ENCODE measurements at regions not wholly inside any gene's neighbourhood (a gene's known extent, or its start where the extent isn't known, plus 50 kb on each side); places are given as distances from the start of the nearest gene placed in this dataset.

GRCh38 chr6:81854474-81854873 is 102.0 kb upstream of the TENT5A start:
- H3K4me3 Mint-ChIP-seq, result no peak overlapping the region
- no peak overlapping the region for H3K23ac ChIP-seq (ENCODE audit: insufficient read length, low read depth, low read length)
- no peaks in the 10 kb centered on the region for H3K4me1 Mint-ChIP-seq
- no peaks in the 10 kb centered on the region for H3K79me1 ChIP-seq (ENCODE audit: insufficient read depth, low read depth, low read length, poor library complexity, severe bottlenecking)
- H3K14ac ChIP-seq (ENCODE audit: insufficient read depth, low read length), result no peak overlapping the region
- no peaks in the 10 kb centered on the region; the same call in 1 of the 2 replicates for H3K27me3 Mint-ChIP-seq (ENCODE audit: low read depth)
- H3K27me3 ChIP-seq (ENCODE audit: insufficient read depth, low read length), result no peaks in the 10 kb centered on the region
- no peak overlapping the region for H2BK120ac ChIP-seq (ENCODE audit: low read depth, low read length, poor library complexity, severe bottlenecking)
- H2BK5ac ChIP-seq (ENCODE audit: insufficient read length, low read length), result no peak overlapping the region
- H3K23me2 ChIP-seq (ENCODE audit: insufficient read length, low read depth, low read length, poor library complexity, severe bottlenecking), result no peaks in the 10 kb centered on the region
- no peak overlapping the region for H2BK15ac ChIP-seq (ENCODE audit: low read depth, low read length)
- H3K9ac ChIP-seq (ENCODE audit: extremely low read depth, insufficient read length, low read length), result no peak overlapping the region
- no peak overlapping the region for H4K91ac ChIP-seq (ENCODE audit: insufficient read length, low read depth, low read length)
- no peak overlapping the region for H3K27ac ChIP-seq (ENCODE audit: insufficient read length, low read depth, low read length)
- no peak for TF ChIP-seq CTCF (conservative IDR thresholded peaks at IDR 0.05)
- no peak for DNase-seq
- H4K5ac ChIP-seq (ENCODE audit: insufficient read length, low read depth, low read length), result no peak overlapping the region
- H2BK20ac ChIP-seq (ENCODE audit: low read depth, low read length, poor library complexity, severe bottlenecking), result no peak overlapping the region
- H4K8ac ChIP-seq (replicated peaks; ENCODE audit: insufficient read length, low read depth, low read length), result no peak overlapping the region
- H4K20me1 ChIP-seq (ENCODE audit: control insufficient read depth, insufficient read depth, insufficient read length), result no peaks in the 10 kb centered on the region
- no peak overlapping the region for H2AK5ac ChIP-seq (ENCODE audit: insufficient read length, low read length)
- H2BK12ac ChIP-seq (ENCODE audit: insufficient read length, low read depth, low read length), result no peak overlapping the region
- no peak overlapping the region for H3K4ac ChIP-seq (ENCODE audit: low read depth, low read length)
- no peaks in the 10 kb centered on the region for H3K79me2 ChIP-seq (ENCODE audit: insufficient read depth, low read length)
- no peak overlapping the region for H3K56ac ChIP-seq (ENCODE audit: insufficient read length, low read depth, low read length)
- no peaks in the 10 kb centered on the region for H3K9me3 ChIP-seq (ENCODE audit: control insufficient read depth, low read depth, low read length)
- H3K9me3 Mint-ChIP-seq, result no peaks in the 10 kb centered on the region
- H3K4me1 ChIP-seq (ENCODE audit: insufficient read depth, low read length), result no peaks in the 10 kb centered on the region
- H3K18ac ChIP-seq (ENCODE audit: insufficient read length, low read depth, low read length), result no peak overlapping the region
- H3K36me3 Mint-ChIP-seq (ENCODE audit: insufficient read depth in 1 of 3, low read depth in 3 of 3), result no peaks in the 10 kb centered on the region
- no peak overlapping the region for H3K4me2 ChIP-seq (ENCODE audit: insufficient read depth, insufficient read length, low read length)
- no peak overlapping the region for H2AFZ ChIP-seq (ENCODE audit: low read length)
- no peak overlapping the region for H3T11ph ChIP-seq (ENCODE audit: low read length)
- no CpG with 5 or more reads among the region's 2 CpGs for WGBS (ENCODE audit: extremely low coverage, insufficient read length, low lambda C conversion rate)
- no peak overlapping the region for H3K27ac Mint-ChIP-seq

Measured in H9 (cell line).